Liver (tissue), 8 donors: ENCODE measurements at regions not wholly inside any gene's neighbourhood (a gene's known extent, or its start where the extent isn't known, plus 50 kb on each side); places are given as distances from the start of the nearest gene placed in this dataset.

ENCODE experiments used
- DNase-seq: peaks from one replicate; pipeline ENCODE4 v3.0.0-alpha.2; 2017; ENCODE audit warnings: low spot score
- H3K27ac ChIP-seq, 2 donors: one replicate each; pipeline ENCODE4 v1.7.0; 2013; ENCODE audit warnings: inconsistent platforms in 2 of 2, low read length in 2 of 2, control low read depth in 1 of 2, low read depth in 1 of 2, mild to moderate bottlenecking in 1 of 2
- H3K27me3 ChIP-seq, 4 donors: one replicate each; pipeline versions ENCODE4 v1.6.1 to v1.7.0; 2013; ENCODE audit warnings: low read length in 3 of 4, inconsistent platforms in 1 of 4, mild to moderate bottlenecking in 1 of 4, moderate library complexity in 1 of 4; ENCODE audit not compliant: control insufficient read depth in 4 of 4, insufficient read depth in 4 of 4
- H3K36me3 ChIP-seq, 4 donors: one replicate each; pipeline versions ENCODE4 v1.6.1 to v1.7.0; 2013; ENCODE audit warnings: low read length in 3 of 4, mild to moderate bottlenecking in 3 of 4, low read depth in 1 of 4, moderate library complexity in 1 of 4; ENCODE audit not compliant: control insufficient read depth in 4 of 4, insufficient read depth in 3 of 4
- H3K4me1 ChIP-seq, 4 donors: one replicate each; pipeline versions ENCODE4 v1.6.1 to v1.7.0; 2013; ENCODE audit warnings: low read length in 3 of 4, mild to moderate bottlenecking in 3 of 4, moderate library complexity in 1 of 4; ENCODE audit not compliant: control insufficient read depth in 4 of 4, insufficient read depth in 4 of 4
- H3K4me3 ChIP-seq, 3 donors: one replicate each; pipeline versions ENCODE4 v1.6.1 to v1.7.0; 2013; ENCODE audit warnings: low read length in 3 of 3, control low read depth in 1 of 3, low read depth in 1 of 3, mild to moderate bottlenecking in 1 of 3
- H3K9ac ChIP-seq, 2 donors: one replicate each; pipeline ENCODE4 v1.7.0; 2013; ENCODE audit warnings: low read length in 2 of 2, mild to moderate bottlenecking in 2 of 2, moderate library complexity in 2 of 2, control low read depth in 1 of 2, low read depth in 1 of 2
- H3K9me3 ChIP-seq, 4 donors: one replicate each; pipeline versions ENCODE4 v1.6.1 to v1.7.0; 2013; ENCODE audit warnings: low read length in 3 of 4; ENCODE audit not compliant: control insufficient read depth in 4 of 4
- CTCF ChIP-seq: fragments of 150-350 bp; IDR thresholded peaks from 2 replicates; pipeline ENCODE4 v1.5.1; 2017; ENCODE audit warnings: improper control_type of control experiment, low read depth, low read length; ENCODE audit not compliant: missing input control
- EGR1 ChIP-seq, 2 donors: IDR thresholded peaks; 2 replicates each; pipeline ENCODE4 v1.6.1; 2016 to 2018; ENCODE audit warnings: antibody characterized with exemption in 2 of 2, low read depth in 2 of 2
- FOXA2 ChIP-seq: IDR thresholded peaks from 2 replicates; pipeline ENCODE4 v1.6.1; 2016; ENCODE audit warnings: antibody characterized with exemption
- GABPA ChIP-seq, 2 donors: IDR thresholded peaks in 1 of 2; conservative IDR thresholded peaks in 1 of 2; 2 replicates each; pipeline ENCODE4 v1.6.1; 2016; ENCODE audit warnings: antibody characterized with exemption in 2 of 2, mild to moderate bottlenecking in 1 of 2, moderate library complexity in 1 of 2
- HNF4A ChIP-seq, 2 donors: conservative IDR thresholded peaks; 2 replicates each; pipeline ENCODE4 v1.6.1; 2016; ENCODE audit warnings: antibody characterized with exemption in 2 of 2, mild to moderate bottlenecking in 2 of 2
- HNF4G ChIP-seq: IDR thresholded peaks from 2 replicates; pipeline ENCODE4 v1.6.1; 2016; ENCODE audit warnings: antibody characterized with exemption
- JUND ChIP-seq, 2 donors: IDR thresholded peaks; 2 replicates each; pipeline ENCODE4 v1.6.1; 2016; ENCODE audit warnings: antibody characterized with exemption in 2 of 2
- MAX ChIP-seq: IDR thresholded peaks from 2 replicates; pipeline ENCODE4 v1.6.1; 2016; ENCODE audit warnings: antibody characterized with exemption
- NR2F2 ChIP-seq: IDR thresholded peaks from 2 replicates; pipeline ENCODE4 v1.6.1; 2016; ENCODE audit warnings: antibody characterized with exemption
- RAD21 ChIP-seq, 2 donors: IDR thresholded peaks; 2 replicates each; pipeline ENCODE4 v1.6.1; 2016; ENCODE audit warnings: antibody characterized with exemption in 2 of 2, mild to moderate bottlenecking in 2 of 2
- REST ChIP-seq: IDR thresholded peaks from 2 replicates; pipeline ENCODE4 v1.6.1; 2016; ENCODE audit warnings: antibody characterized with exemption, mild to moderate bottlenecking
- RXRA ChIP-seq, 2 donors: IDR thresholded peaks; 2 replicates each; pipeline ENCODE4 v1.6.1; 2017 to 2018; ENCODE audit warnings: antibody characterized with exemption in 2 of 2, mild to moderate bottlenecking in 1 of 2
- SP1 ChIP-seq: IDR thresholded peaks from 2 replicates; pipeline ENCODE4 v1.6.1; 2018; ENCODE audit warnings: antibody characterized with exemption, mild to moderate bottlenecking
- TAF1 ChIP-seq: conservative IDR thresholded peaks from 2 replicates; pipeline ENCODE4 v1.6.1; 2016; ENCODE audit warnings: antibody characterized with exemption, mild to moderate bottlenecking
- YY1 ChIP-seq: IDR thresholded peaks from 2 replicates; pipeline ENCODE4 v1.6.1; 2016; ENCODE audit warnings: antibody characterized with exemption, mild to moderate bottlenecking
- ZBTB33 ChIP-seq: IDR thresholded peaks from 2 replicates; pipeline ENCODE4 v1.6.1; 2016; ENCODE audit warnings: antibody characterized with exemption
- WGBS: extraction: QIAGEN DNeasy Blood & Tissue Kit; methylation state at CpG from one replicate; pipeline ENCODE4 v1.1.7; 2013; 5-methylcytosine and 5-hydroxymethylcytosine counted together
- donor health status: healthy.
- donor health status: healthy.
- donor health status: healthy.
- donor health status: healthy.
- donor health status: healthy.

- no peak overlapping the region for H3K4me3 ChIP-seq
- 90% methylated on average over 3 of the region's 3 CpGs for whole genome bisulfite sequencing
- no peaks in the 10 kb centered on the region for H3K9me3 ChIP-seq
- H3K4me1 ChIP-seq, result no peaks in the 10 kb centered on the region
- TF ChIP-seq RAD21 (IDR thresholded peaks at IDR 0.05) (no peak), REST (no peak), CTCF (no peak), FOXA2 (no peak), MAX (no peak), HNF4G (no peak), SP1 (no peak), RXRA (IDR thresholded peaks at IDR 0.05) (no peak), TAF1 (no peak), HNF4A (conservative IDR thresholded peaks at IDR 0.05) (no peak), NR2F2 (no peak), JUND (IDR thresholded peaks at IDR 0.05) (no peak), YY1 (no peak), ZBTB33 (no peak), GABPA (IDR thresholded peaks at IDR 0.05 in 1 of 2, conservative IDR thresholded peaks at IDR 0.05 in 1 of 2) (no peak)
- DNase-seq, result no peak
- no peak overlapping the region for H3K27ac ChIP-seq
- H3K9ac ChIP-seq, result no peak overlapping the region
- H3K27me3 ChIP-seq, result no peaks in the 10 kb centered on the region
- no peaks in the 10 kb centered on the region for H3K36me3 ChIP-seq
Observed at GRCh38 chr1:108036796-108037562, 72.0 kb upstream of the VAV3 start.

- Histone ChIP-seq H3K9me3 (no peaks in the 10 kb centered on the region), H3K27me3 (no peaks in the 10 kb centered on the region), H3K27ac (no peak overlapping the region), H3K9ac (no peak overlapping the region), H3K36me3 (no peaks in the 10 kb centered on the region), H3K4me1 (no peaks in the 10 kb centered on the region), H3K4me3 (no peak overlapping the region)
- DNase-seq, result no peak
- 67% methylated on average over 1 of the region's 1 CpG for WGBS
- TF ChIP-seq FOXA2 (no peak), MAX (no peak), HNF4A (conservative IDR thresholded peaks at IDR 0.05) (no peak), RAD21 (IDR thresholded peaks at IDR 0.05) (no peak), CTCF (no peak), RXRA (IDR thresholded peaks at IDR 0.05) (no peak), ZBTB33 (no peak), EGR1 (IDR thresholded peaks at IDR 0.05; ENCODE audit: low read depth in 2 of 2) (no peak), NR2F2 (no peak)
Observed at GRCh38 chr1:108034396-108034795, 69.4 kb upstream of the VAV3 start.
